ENCODE measurements at regions not wholly inside any gene's neighbourhood (a gene's known extent, or its start where the extent isn't known, plus 50 kb on each side); places are given as distances from the start of the nearest gene placed in this dataset.

DNA sequence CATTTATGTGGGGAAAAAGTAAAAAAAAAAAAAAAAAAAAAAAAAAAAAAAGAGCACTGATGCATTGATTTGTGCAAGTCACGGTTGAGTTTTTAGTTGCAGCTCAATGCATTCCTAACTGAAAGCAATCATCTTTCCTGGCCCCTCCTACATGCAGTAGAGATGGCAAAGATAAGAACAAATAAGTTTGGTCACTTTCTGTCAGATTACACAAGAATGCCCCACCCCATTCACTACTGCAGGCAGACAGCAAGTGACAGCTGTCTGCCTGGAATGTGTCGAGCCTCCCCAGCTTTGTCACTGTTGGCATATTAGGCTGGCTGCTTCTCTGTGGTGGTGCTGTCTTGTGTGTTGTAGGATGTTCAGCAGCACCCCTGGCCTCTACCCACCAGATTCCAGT is 243.5 kb downstream of the FOXL1 start:
- 82 to 85% methylated on average over 2 of the region's 2 CpGs for WGBS, 2 experiments
- Histone ChIP-seq H3K36me3 (ENCODE audit: control insufficient read depth, insufficient read depth, low read length) (no peaks in the 10 kb centered on the region), H3K9me3 (ENCODE audit: control insufficient read depth, low read length) (no peaks in the 10 kb centered on the region), H3K27ac (ENCODE audit: insufficient read depth, low read depth, low read length, poor library complexity, severe bottlenecking) (no peak overlapping the region), H3K27me3 (ENCODE audit: control insufficient read depth, insufficient read depth, low read length, poor library complexity, severe bottlenecking) (peaks cover 4% of the 10 kb centered on the region), H3K4me1 (ENCODE audit: control insufficient read depth, insufficient read depth, low read length) (peaks cover 4% of the 10 kb centered on the region), H3K4me3 (ENCODE audit: insufficient read depth, low read depth, low read length) (no peak overlapping the region)

DNA sequence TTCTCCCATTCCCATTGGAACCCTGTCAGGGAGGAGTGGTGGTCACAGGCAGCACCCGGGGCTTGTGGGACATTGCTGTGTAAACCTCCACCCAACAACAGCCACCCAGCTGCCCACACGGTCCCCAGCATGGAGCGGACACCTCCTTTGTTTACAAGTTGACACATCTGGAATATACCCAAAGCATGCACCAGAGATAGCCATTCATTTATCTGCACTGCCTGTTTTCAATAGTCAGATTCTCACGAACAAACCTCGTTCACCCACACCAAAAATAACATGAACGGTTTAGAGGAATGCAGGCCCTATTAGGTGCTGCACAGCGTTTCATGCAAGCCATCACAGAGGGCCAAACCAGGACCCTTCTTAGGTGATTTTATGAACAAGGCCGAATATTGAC is 244.8 kb downstream of the FOXL1 start:
- WGBS, 2 experiments, result 92 to 93% methylated on average over 8 of the region's 8 CpGs
- Histone ChIP-seq H3K27ac (ENCODE audit: insufficient read depth, low read depth, low read length, poor library complexity, severe bottlenecking) (no peak overlapping the region), H3K36me3 (ENCODE audit: control insufficient read depth, insufficient read depth, low read length) (no peaks in the 10 kb centered on the region), H3K4me3 (ENCODE audit: insufficient read depth, low read depth, low read length) (no peak overlapping the region), H3K27me3 (ENCODE audit: control insufficient read depth, insufficient read depth, low read length, poor library complexity, severe bottlenecking) (peaks cover 4% of the 10 kb centered on the region), H3K9me3 (ENCODE audit: control insufficient read depth, low read length) (no peaks in the 10 kb centered on the region), H3K4me1 (ENCODE audit: control insufficient read depth, insufficient read depth, low read length) (peaks cover 15% of the 10 kb centered on the region)

DNA sequence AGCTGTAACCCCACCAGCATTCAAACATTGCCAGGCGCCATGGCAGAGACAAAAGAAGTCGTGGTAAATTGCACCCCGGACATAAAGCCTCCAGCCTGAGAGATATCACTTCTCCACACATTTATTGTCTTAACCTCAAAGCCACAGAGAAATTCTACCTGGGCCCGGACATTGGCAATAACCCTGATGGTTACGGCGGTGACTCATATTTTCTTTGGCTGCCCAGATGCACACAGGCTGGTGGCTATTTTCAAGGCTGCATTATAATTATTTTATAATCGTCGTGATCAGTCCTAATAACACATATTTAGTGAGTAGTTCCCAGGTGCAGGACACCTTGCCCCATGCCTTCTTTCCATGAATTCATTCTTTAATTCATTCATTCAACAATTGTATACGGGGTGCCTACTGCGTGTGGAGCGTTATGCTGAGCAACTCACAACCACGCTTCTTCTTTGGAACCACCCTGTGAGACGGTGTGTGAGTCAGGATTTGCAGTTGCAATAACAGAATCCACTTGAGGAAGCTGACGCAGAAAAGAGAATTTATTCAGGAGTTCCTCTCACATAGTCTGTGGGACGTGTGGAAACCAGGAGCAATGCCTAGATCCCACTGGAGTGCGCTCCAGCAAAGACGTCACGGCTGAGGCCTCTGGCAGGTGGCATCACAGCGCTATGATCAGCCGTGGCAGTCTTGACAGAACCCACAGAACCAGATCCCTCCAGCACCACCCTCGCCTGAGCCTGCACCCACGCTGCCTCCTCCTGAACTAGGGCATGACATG is 245.7 kb downstream of the FOXL1 start:
- H3K27ac ChIP-seq (ENCODE audit: insufficient read depth, low read depth, low read length, poor library complexity, severe bottlenecking), result no peak overlapping the region
- H3K9me3 ChIP-seq (ENCODE audit: control insufficient read depth, low read length), result no peaks in the 10 kb centered on the region
- peaks cover 4% of the 10 kb centered on the region for H3K27me3 ChIP-seq (ENCODE audit: control insufficient read depth, insufficient read depth, low read length, poor library complexity, severe bottlenecking)
- 94 to 95% methylated on average over 22 of the region's 22 CpGs for WGBS, 2 experiments
- no peaks in the 10 kb centered on the region for H3K36me3 ChIP-seq (ENCODE audit: control insufficient read depth, insufficient read depth, low read length)
- H3K4me1 ChIP-seq (ENCODE audit: control insufficient read depth, insufficient read depth, low read length), result peaks cover 19% of the 10 kb centered on the region
- no peak overlapping the region for H3K4me3 ChIP-seq (ENCODE audit: insufficient read depth, low read depth, low read length)

DNA sequence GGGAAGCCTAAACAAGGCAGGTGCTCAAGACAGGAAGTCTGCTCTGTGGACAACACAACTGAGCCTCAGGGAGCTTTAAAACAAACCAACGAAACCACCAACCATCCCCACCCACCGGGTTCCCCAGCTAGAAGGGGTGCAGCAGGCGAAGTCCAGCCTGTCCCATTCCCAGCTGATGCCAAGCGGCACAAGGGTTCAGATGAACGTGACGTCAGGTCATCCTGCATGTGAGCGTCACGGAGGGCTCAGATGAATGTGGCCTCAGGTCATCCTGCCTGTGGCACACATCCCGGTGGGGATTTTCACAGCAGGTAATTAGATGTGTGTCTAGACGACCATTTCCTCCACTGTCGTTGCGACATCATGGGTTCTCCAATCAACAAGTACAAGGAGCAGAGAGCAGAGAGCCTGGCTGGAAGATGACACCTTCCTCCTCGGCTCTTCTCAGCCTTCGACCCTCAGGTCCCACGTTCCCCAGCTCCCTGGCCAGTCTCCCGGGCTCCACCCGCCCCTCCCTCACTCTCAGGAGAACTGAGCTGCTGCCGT is 246.5 kb downstream of the FOXL1 start:
- peaks cover 4% of the 10 kb centered on the region for H3K27me3 ChIP-seq (ENCODE audit: control insufficient read depth, insufficient read depth, low read length, poor library complexity, severe bottlenecking)
- no peak overlapping the region for H3K4me3 ChIP-seq (ENCODE audit: insufficient read depth, low read depth, low read length)
- peaks cover 19% of the 10 kb centered on the region for H3K4me1 ChIP-seq (ENCODE audit: control insufficient read depth, insufficient read depth, low read length)
- WGBS, 2 experiments, result 75 to 80% methylated on average over 16 to 18 of the region's 18 CpGs
- no peaks in the 10 kb centered on the region for H3K9me3 ChIP-seq (ENCODE audit: control insufficient read depth, low read length)
- no peak overlapping the region for H3K27ac ChIP-seq (ENCODE audit: insufficient read depth, low read depth, low read length, poor library complexity, severe bottlenecking)
- H3K36me3 ChIP-seq (ENCODE audit: control insufficient read depth, insufficient read depth, low read length), result no peaks in the 10 kb centered on the region

DNA sequence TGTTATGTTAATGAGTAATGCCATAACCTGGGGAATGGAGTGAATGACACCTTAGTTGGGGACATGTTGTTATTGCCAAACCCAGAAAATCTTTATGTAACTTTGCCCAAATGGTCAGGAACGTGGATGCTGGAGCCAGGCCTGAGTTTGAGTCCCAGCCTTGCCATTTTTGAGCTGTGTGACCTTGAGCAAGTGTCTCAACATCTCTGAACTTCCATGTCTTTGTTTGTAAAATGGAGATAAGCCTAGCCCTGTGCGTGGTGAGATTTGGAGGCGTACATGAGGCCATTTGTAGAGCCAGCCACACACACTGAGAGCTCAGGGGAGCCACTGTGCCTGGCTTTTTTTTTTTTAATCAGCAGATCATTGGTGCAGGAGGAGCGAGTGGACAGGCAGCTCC is 247.3 kb downstream of the FOXL1 start:
- H3K4me3 ChIP-seq (ENCODE audit: insufficient read depth, low read depth, low read length), result no peak overlapping the region
- H3K9me3 ChIP-seq (ENCODE audit: control insufficient read depth, low read length), result no peaks in the 10 kb centered on the region
- 91 to 94% methylated on average over 4 of the region's 4 CpGs for WGBS, 2 experiments
- peaks cover 4% of the 10 kb centered on the region for H3K27me3 ChIP-seq (ENCODE audit: control insufficient read depth, insufficient read depth, low read length, poor library complexity, severe bottlenecking)
- H3K36me3 ChIP-seq (ENCODE audit: control insufficient read depth, insufficient read depth, low read length), result no peaks in the 10 kb centered on the region
- no peak overlapping the region for H3K27ac ChIP-seq (ENCODE audit: insufficient read depth, low read depth, low read length, poor library complexity, severe bottlenecking)
- peaks cover 19% of the 10 kb centered on the region for H3K4me1 ChIP-seq (ENCODE audit: control insufficient read depth, insufficient read depth, low read length)

DNA sequence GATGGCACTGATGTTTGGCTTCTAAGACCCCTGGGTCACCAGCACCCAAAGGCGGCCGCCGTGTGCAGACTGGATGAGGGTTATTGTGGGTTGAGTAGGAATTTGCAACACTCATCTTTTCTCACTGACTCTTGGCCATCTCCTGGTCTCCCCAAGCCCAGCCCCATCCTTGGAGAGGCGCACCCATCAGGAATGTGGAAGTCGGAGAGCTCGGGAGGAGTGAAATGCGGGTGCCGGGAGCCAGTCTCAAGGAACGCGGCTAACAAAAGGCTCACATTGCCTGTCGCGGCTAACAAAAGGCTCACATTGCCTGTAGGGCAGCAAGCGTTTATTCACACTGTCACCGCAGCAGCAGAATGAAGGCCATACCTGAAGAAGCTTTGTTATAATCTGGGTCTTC is 248.6 kb downstream of the FOXL1 start:
- Histone ChIP-seq H3K4me1 (ENCODE audit: control insufficient read depth, insufficient read depth, low read length) (peaks cover 19% of the 10 kb centered on the region), H3K27me3 (ENCODE audit: control insufficient read depth, insufficient read depth, low read length, poor library complexity, severe bottlenecking) (peaks cover 4% of the 10 kb centered on the region), H3K9me3 (ENCODE audit: control insufficient read depth, low read length) (no peaks in the 10 kb centered on the region), H3K27ac (ENCODE audit: insufficient read depth, low read depth, low read length, poor library complexity, severe bottlenecking) (no peak overlapping the region), H3K36me3 (ENCODE audit: control insufficient read depth, insufficient read depth, low read length) (no peaks in the 10 kb centered on the region), H3K4me3 (ENCODE audit: insufficient read depth, low read depth, low read length) (no peak overlapping the region)
- WGBS, 2 experiments, result 19 to 21% methylated on average over 14 of the region's 14 CpGs

DNA sequence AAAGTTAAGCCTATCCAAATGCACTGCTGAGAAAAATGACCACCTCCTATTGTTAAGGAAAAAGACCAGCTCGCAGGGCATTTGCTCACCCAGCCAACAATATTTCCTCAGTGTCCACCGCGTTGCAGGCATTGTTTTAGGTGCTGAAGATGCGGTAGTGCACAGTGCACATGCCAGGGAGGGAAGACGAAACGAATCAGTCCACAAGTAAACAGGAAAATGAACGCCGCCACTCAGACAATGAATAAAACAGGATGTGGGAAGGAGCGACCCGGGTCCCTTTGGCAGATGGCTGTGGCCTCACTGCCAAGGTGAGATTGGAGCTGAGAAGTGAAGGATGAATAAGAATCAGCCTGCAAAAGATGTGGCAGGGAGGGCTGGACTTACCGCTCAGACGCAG is 249.2 kb downstream of the FOXL1 start:
- H3K4me1 ChIP-seq (ENCODE audit: control insufficient read depth, insufficient read depth, low read length), result peaks cover 19% of the 10 kb centered on the region
- 82% methylated on average over 12 of the region's 12 CpGs for WGBS, 2 experiments
- no peak overlapping the region for H3K27ac ChIP-seq (ENCODE audit: insufficient read depth, low read depth, low read length, poor library complexity, severe bottlenecking)
- H3K36me3 ChIP-seq (ENCODE audit: control insufficient read depth, insufficient read depth, low read length), result no peaks in the 10 kb centered on the region
- no peaks in the 10 kb centered on the region for H3K9me3 ChIP-seq (ENCODE audit: control insufficient read depth, low read length)
- peaks cover 4% of the 10 kb centered on the region for H3K27me3 ChIP-seq (ENCODE audit: control insufficient read depth, insufficient read depth, low read length, poor library complexity, severe bottlenecking)
- no peak overlapping the region for H3K4me3 ChIP-seq (ENCODE audit: insufficient read depth, low read depth, low read length)

DNA sequence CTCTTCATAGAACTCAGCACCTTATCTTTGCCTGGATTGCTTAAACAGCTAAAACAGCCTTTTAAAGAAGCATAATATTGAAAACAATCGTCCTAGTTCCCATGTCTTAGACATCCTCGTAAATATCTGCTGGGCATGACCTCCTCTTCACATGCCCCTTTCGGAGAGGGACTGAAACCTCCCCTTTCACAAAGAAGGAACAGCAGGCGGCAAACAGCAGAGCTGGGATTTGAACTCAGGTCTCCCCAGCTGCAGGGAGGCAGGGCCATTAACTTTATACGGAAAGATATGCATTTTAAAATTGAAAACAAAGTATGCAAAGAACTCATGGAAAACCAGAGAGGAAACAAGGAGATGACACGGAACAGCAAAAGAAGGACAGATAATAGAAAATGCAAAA is 249.9 kb downstream of the FOXL1 start:
- Histone ChIP-seq H3K36me3 (ENCODE audit: control insufficient read depth, insufficient read depth, low read length) (no peaks in the 10 kb centered on the region), H3K4me1 (ENCODE audit: control insufficient read depth, insufficient read depth, low read length) (peaks cover 19% of the 10 kb centered on the region), H3K27ac (ENCODE audit: insufficient read depth, low read depth, low read length, poor library complexity, severe bottlenecking) (no peak overlapping the region), H3K4me3 (ENCODE audit: insufficient read depth, low read depth, low read length) (no peak overlapping the region), H3K27me3 (ENCODE audit: control insufficient read depth, insufficient read depth, low read length, poor library complexity, severe bottlenecking) (peaks cover 4% of the 10 kb centered on the region), H3K9me3 (ENCODE audit: control insufficient read depth, low read length) (no peaks in the 10 kb centered on the region)
- 90 to 93% methylated on average over 6 of the region's 6 CpGs for WGBS, 2 experiments

DNA sequence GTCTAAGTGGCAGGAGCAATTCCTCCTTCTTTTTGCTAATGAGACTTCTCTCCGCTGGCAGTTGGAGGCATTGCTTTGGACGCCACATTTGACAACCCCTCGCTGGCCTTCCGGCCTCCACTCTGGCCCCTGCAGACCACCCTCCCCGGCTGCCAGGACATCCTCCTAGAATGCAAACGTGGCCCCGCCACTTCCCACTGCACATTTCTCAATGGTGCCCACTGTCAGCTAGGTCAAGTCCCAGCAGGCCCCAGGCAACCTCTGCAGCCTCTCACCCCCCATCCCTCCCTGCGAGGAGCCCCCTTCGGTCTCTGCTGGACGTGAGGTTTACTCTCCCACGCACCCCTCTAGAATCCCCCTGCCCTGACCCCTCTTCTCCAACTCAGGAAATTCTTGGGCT is 250.3 kb downstream of the FOXL1 start:
- no peak overlapping the region for H3K27ac ChIP-seq (ENCODE audit: insufficient read depth, low read depth, low read length, poor library complexity, severe bottlenecking)
- no peak overlapping the region for H3K4me3 ChIP-seq (ENCODE audit: insufficient read depth, low read depth, low read length)
- peaks cover 19% of the 10 kb centered on the region for H3K4me1 ChIP-seq (ENCODE audit: control insufficient read depth, insufficient read depth, low read length)
- 86 to 90% methylated on average over 11 of the region's 11 CpGs for WGBS, 2 experiments
- peaks cover 6% of the 10 kb centered on the region for H3K27me3 ChIP-seq (ENCODE audit: control insufficient read depth, insufficient read depth, low read length, poor library complexity, severe bottlenecking)
- no peaks in the 10 kb centered on the region for H3K9me3 ChIP-seq (ENCODE audit: control insufficient read depth, low read length)
- H3K36me3 ChIP-seq (ENCODE audit: control insufficient read depth, insufficient read depth, low read length), result no peaks in the 10 kb centered on the region

DNA sequence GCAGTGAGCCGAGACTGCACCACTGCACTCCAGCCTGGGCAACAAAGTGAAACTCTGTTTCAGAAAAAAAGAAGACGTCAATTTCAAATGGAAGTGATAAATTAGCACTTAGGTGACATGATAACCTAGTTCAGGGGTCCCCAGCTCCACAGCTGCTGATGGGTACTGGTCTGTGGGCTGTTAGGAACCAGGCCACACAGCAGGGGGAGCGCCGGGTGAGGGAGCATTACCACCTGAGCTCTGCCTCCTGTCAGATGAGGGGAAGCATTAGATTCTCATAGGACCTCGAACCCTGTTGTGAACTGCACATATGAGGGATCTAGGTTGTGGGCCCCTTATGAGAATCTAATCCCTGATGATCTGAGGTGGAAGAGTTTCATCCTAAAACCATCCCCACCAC is 253.0 kb downstream of the FOXL1 start:
- H3K4me3 ChIP-seq (ENCODE audit: insufficient read depth, low read depth, low read length), result no peak overlapping the region
- H3K36me3 ChIP-seq (ENCODE audit: control insufficient read depth, insufficient read depth, low read length), result no peaks in the 10 kb centered on the region
- peaks cover 19% of the 10 kb centered on the region for H3K4me1 ChIP-seq (ENCODE audit: control insufficient read depth, insufficient read depth, low read length)
- peaks cover 4% of the 10 kb centered on the region for H3K27me3 ChIP-seq (ENCODE audit: control insufficient read depth, insufficient read depth, low read length, poor library complexity, severe bottlenecking)
- 95 to 97% methylated on average over 5 of the region's 5 CpGs for WGBS, 2 experiments
- no peaks in the 10 kb centered on the region for H3K9me3 ChIP-seq (ENCODE audit: control insufficient read depth, low read length)
- H3K27ac ChIP-seq (ENCODE audit: insufficient read depth, low read depth, low read length, poor library complexity, severe bottlenecking), result no peak overlapping the region
